SK-N-SH treated with all-trans-retinoic acid at 6 μM for 48 hours (cell line): ENCODE measurements at regions not wholly inside any gene's neighbourhood (a gene's known extent, or its start where the extent isn't known, plus 50 kb on each side); places are given as distances from the start of the nearest gene placed in this dataset.

Experiments used
- ATAC-seq: fragments of 200-7000 bp; cut with Tn5 transposase; 3 replicates; pipeline ENCODE4 v1.9.1; 2020; ENCODE audit warnings: mild to moderate bottlenecking, moderate library complexity
- ARNTL ChIP-seq: fragments of 450-650 bp; formaldehyde crosslinking; IDR thresholded peaks from 2 replicates; pipeline ENCODE4 v1.5.0; 2020; ENCODE audit warnings: low read depth, mild to moderate bottlenecking, moderate library complexity, borderline replicate concordance
- BACH2 ChIP-seq: fragments of 250-450 bp; sonication (Bioruptor Pico); IDR thresholded peaks from 2 replicates; pipeline ENCODE4 v1.9.0; 2021; ENCODE audit warnings: mild to moderate bottlenecking, borderline replicate concordance
- CSDC2 ChIP-seq: fragments of 250-450 bp; sonication (Bioruptor Pico); IDR thresholded peaks from 2 replicates; pipeline ENCODE4 v1.5.0; 2020; ENCODE audit warnings: mild to moderate bottlenecking, moderate library complexity
- CSRNP3 ChIP-seq: fragments of 250-450 bp; sonication (Bioruptor Pico); IDR thresholded peaks from 2 replicates; pipeline ENCODE4 v1.5.1; 2021; ENCODE audit warnings: mild to moderate bottlenecking, moderate library complexity
- ESRRG ChIP-seq: fragments of 250-450 bp; sonication (Bioruptor Pico); IDR thresholded peaks from 2 replicates; pipeline ENCODE4 v1.6.1; 2021; ENCODE audit warnings: mild to moderate bottlenecking
- GLIS3 ChIP-seq: fragments of 250-450 bp; sonication (Bioruptor Pico); IDR thresholded peaks from 2 replicates; pipeline ENCODE4 v1.5.0; 2020; ENCODE audit warnings: mild to moderate bottlenecking, moderate library complexity
- ISL1 ChIP-seq: fragments of 250-450 bp; sonication (Bioruptor Pico); IDR thresholded peaks from 2 replicates; pipeline ENCODE4 v2.1.2; 2022; ENCODE audit warnings: mild to moderate bottlenecking, moderate library complexity
- OSR1 ChIP-seq: fragments of 250-450 bp; sonication (Bioruptor Pico); IDR thresholded peaks from 2 replicates; pipeline ENCODE4 v1.8.0; 2022; ENCODE audit warnings: moderate library complexity, mild to moderate bottlenecking, inconsistent platforms
- PATZ1 ChIP-seq: fragments of 250-450 bp; sonication (Bioruptor Pico); IDR thresholded peaks from 2 replicates; pipeline ENCODE4 v1.8.0; 2020; ENCODE audit warnings: mild to moderate bottlenecking, moderate library complexity, borderline replicate concordance
- PPARA ChIP-seq: fragments of 250-450 bp; sonication (Bioruptor Pico); IDR thresholded peaks from 2 replicates; pipeline ENCODE4 v1.5.0; 2020; ENCODE audit warnings: mild to moderate bottlenecking, borderline replicate concordance
- RARB ChIP-seq: fragments of 250-450 bp; sonication (Bioruptor Pico); IDR thresholded peaks from 2 replicates; pipeline ENCODE4 v1.8.0; 2021; ENCODE audit warnings: mild to moderate bottlenecking, moderate library complexity
- SNAI2 ChIP-seq: fragments of 250-450 bp; sonication (Bioruptor Pico); IDR thresholded peaks from 2 replicates; pipeline ENCODE4 v1.5.0; 2020; ENCODE audit warnings: mild to moderate bottlenecking, moderate library complexity
- TCF4 ChIP-seq: fragments of 250-450 bp; sonication (Bioruptor Pico); IDR thresholded peaks from 2 replicates; pipeline ENCODE4 v1.8.0; 2021; ENCODE audit warnings: mild to moderate bottlenecking, moderate library complexity, borderline replicate concordance
- TOX ChIP-seq: fragments of 250-450 bp; sonication (Bioruptor Pico); IDR thresholded peaks from 2 replicates; pipeline ENCODE4 v1.8.0; 2021; ENCODE audit warnings: mild to moderate bottlenecking, moderate library complexity, borderline replicate concordance
- ZC3H10 ChIP-seq: fragments of 250-450 bp; sonication (Bioruptor Pico); IDR thresholded peaks from 2 replicates; pipeline ENCODE4 v1.5.1; 2021; ENCODE audit warnings: mild to moderate bottlenecking, moderate library complexity
- ZFP3 ChIP-seq: fragments of 250-450 bp; sonication (Bioruptor Pico); IDR thresholded peaks from 2 replicates; pipeline ENCODE4 v1.5.0; 2020; ENCODE audit warnings: mild to moderate bottlenecking, moderate library complexity
- ZFP30 ChIP-seq: fragments of 450-650 bp; formaldehyde crosslinking; IDR thresholded peaks from 2 replicates; pipeline ENCODE4 v1.5.0; 2022; ENCODE audit warnings: mild to moderate bottlenecking, moderate library complexity
- ZNF565 ChIP-seq: fragments of 450-650 bp; formaldehyde crosslinking; conservative IDR thresholded peaks from 2 replicates; pipeline ENCODE4 v1.5.0; 2020; ENCODE audit warnings: low read depth, mild to moderate bottlenecking, moderate library complexity
- ZNF70 ChIP-seq: fragments of 450-650 bp; formaldehyde crosslinking; IDR thresholded peaks from 2 replicates; pipeline ENCODE4 v1.5.0; 2020; ENCODE audit warnings: mild to moderate bottlenecking, moderate library complexity
- ZNF8 ChIP-seq: fragments of 450-650 bp; formaldehyde crosslinking; IDR thresholded peaks from 2 replicates; pipeline ENCODE4 v1.5.0; 2020; ENCODE audit warnings: mild to moderate bottlenecking, moderate library complexity
- TF ChIP-seq, protein P1 (sequence below): fragments of 250-450 bp; sonication (Bioruptor Pico); IDR thresholded peaks from 2 replicates; pipeline ENCODE4 v1.5.0; 2020; ENCODE audit warnings: mild to moderate bottlenecking, moderate library complexity
- TF ChIP-seq, protein P2 (sequence below): fragments of 250-450 bp; sonication (Bioruptor Pico); IDR thresholded peaks from 2 replicates; pipeline ENCODE4 v1.5.1; 2020; ENCODE audit warnings: low read depth, mild to moderate bottlenecking, moderate library complexity

DNA sequence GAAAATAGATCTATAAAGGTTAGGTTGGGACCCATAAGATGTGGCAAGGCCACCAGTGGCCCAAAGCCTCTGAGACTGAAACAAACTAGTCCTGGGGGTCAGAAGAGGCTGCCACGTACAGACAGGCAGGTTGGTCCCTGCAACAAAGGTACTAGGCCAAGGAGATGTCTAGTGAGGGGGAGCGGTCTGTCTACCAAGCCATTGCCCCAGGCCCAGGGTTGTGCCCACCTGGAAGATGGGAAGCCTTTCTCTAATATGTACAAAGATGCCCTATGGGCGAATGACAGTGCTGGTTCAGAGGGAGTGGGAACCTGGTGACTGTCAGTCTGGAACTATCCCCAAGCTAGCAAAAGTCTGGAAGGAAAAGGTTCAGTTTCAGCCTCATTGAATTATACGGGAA, 233.2 kb downstream of the RBM19 start:
- ATAC-seq = no peak
- no peak for TF ChIP-seq RARB (CRISPR knock-in tag)
- TF ChIP-seq OSR1 (CRISPR knock-in tag) = no peak
- no peak for TF ChIP-seq ZFP30 (CRISPR knock-in tag)
- no peak for TF ChIP-seq ZNF8 (CRISPR knock-in tag)
- TF ChIP-seq PPARA (CRISPR knock-in tag) = no peak

GRCh38 chr12:113727651-113728061, 238.5 kb downstream of the RBM19 start:
- peak; percentile 31; the same call in 2 of the 3 replicates for ATAC-seq
- TF ChIP-seq ZFP30 (CRISPR knock-in tag) (no peak), CSDC2 (CRISPR knock-in tag) (no peak), SNAI2 (CRISPR knock-in tag) (no peak), BACH2 (CRISPR knock-in tag) (no peak), ZNF70 (no peak), TOX (CRISPR knock-in tag) (no peak), CSRNP3 (CRISPR knock-in tag) (no peak), ISL1 (CRISPR knock-in tag) (no peak), RARB (CRISPR knock-in tag) (no peak), ZNF565 (CRISPR knock-in tag) (no peak), OSR1 (CRISPR knock-in tag) (no peak), ZNF8 (CRISPR knock-in tag) (no peak), ARNTL (CRISPR knock-in tag) (no peak), ZC3H10 (CRISPR knock-in tag) (no peak), ESRRG (CRISPR knock-in tag) (no peak), PPARA (CRISPR knock-in tag) (no peak), GLIS3 (CRISPR knock-in tag) (no peak)
- TF ChIP-seq, protein P1, sequence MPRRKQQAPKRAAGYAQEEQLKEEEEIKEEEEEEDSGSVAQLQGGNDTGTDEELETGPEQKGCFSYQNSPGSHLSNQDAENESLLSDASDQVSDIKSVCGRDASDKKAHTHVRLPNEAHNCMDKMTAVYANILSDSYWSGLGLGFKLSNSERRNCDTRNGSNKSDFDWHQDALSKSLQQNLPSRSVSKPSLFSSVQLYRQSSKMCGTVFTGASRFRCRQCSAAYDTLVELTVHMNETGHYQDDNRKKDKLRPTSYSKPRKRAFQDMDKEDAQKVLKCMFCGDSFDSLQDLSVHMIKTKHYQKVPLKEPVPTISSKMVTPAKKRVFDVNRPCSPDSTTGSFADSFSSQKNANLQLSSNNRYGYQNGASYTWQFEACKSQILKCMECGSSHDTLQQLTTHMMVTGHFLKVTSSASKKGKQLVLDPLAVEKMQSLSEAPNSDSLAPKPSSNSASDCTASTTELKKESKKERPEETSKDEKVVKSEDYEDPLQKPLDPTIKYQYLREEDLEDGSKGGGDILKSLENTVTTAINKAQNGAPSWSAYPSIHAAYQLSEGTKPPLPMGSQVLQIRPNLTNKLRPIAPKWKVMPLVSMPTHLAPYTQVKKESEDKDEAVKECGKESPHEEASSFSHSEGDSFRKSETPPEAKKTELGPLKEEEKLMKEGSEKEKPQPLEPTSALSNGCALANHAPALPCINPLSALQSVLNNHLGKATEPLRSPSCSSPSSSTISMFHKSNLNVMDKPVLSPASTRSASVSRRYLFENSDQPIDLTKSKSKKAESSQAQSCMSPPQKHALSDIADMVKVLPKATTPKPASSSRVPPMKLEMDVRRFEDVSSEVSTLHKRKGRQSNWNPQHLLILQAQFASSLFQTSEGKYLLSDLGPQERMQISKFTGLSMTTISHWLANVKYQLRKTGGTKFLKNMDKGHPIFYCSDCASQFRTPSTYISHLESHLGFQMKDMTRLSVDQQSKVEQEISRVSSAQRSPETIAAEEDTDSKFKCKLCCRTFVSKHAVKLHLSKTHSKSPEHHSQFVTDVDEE (CRISPR knock-in tag) = no peak
- TF ChIP-seq, protein P2, sequence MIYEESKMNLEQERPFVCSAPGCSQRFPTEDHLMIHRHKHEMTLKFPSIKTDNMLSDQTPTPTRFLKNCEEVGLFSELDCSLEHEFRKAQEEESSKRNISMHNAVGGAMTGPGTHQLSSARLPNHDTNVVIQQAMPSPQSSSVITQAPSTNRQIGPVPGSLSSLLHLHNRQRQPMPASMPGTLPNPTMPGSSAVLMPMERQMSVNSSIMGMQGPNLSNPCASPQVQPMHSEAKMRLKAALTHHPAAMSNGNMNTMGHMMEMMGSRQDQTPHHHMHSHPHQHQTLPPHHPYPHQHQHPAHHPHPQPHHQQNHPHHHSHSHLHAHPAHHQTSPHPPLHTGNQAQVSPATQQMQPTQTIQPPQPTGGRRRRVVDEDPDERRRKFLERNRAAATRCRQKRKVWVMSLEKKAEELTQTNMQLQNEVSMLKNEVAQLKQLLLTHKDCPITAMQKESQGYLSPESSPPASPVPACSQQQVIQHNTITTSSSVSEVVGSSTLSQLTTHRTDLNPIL (CRISPR knock-in tag) = no peak
- TF ChIP-seq, all 23 proteins: peak for 0

GRCh38 chr12:113726254-113726819, 239.8 kb downstream of the RBM19 start:
- ATAC-seq = no peak
- TF ChIP-seq RARB (CRISPR knock-in tag) = no peak
- no peak for TF ChIP-seq OSR1 (CRISPR knock-in tag)
- TF ChIP-seq TCF4 (CRISPR knock-in tag) = no peak
- no peak for TF ChIP-seq TOX (CRISPR knock-in tag)
- no peak for TF ChIP-seq CSDC2 (CRISPR knock-in tag)
- TF ChIP-seq ZFP30 (CRISPR knock-in tag) = no peak
- TF ChIP-seq ZNF565 (CRISPR knock-in tag) = no peak
- TF ChIP-seq ZFP3 (CRISPR knock-in tag) = no peak
- TF ChIP-seq GLIS3 (CRISPR knock-in tag) = no peak
- TF ChIP-seq ZNF8 (CRISPR knock-in tag) = no peak
- no peak for TF ChIP-seq ZC3H10 (CRISPR knock-in tag)
- TF ChIP-seq CSRNP3 (CRISPR knock-in tag) = no peak
- no peak for TF ChIP-seq SNAI2 (CRISPR knock-in tag)
- TF ChIP-seq ESRRG (CRISPR knock-in tag) = no peak
- no peak for TF ChIP-seq PATZ1
- TF ChIP-seq ARNTL (CRISPR knock-in tag) = no peak
- TF ChIP-seq PPARA (CRISPR knock-in tag) = no peak
- TF ChIP-seq, protein P2 (CRISPR knock-in tag) = no peak
- TF ChIP-seq ZNF70 = no peak
